ENCODE measurements at regions not wholly inside any gene's neighbourhood (a gene's known extent, or its start where the extent isn't known, plus 50 kb on each side); places are given as distances from the start of the nearest gene placed in this dataset.

DNA sequence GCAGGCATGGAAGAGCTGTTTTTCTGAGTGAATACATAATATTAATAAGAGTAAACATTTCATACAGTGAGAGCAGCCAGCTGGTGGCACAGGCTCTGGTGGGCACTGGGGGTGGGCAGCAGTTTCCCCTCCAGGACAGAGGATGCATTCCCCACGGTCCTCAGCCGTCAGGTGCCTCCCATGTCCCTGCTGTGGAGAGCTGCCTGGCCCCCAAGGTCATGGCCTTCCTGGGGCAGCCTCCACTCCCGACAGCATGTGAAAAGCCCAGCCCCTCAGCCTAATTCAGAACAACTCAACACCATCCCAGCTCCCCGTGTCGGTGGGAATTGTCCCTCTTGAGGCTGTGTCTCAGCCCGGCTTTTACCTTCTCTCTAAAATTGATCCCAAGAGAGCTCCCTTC, 147.4 kb downstream of the GALR1 start:
- TF ChIP-seq ARNTL (CRISPR knock-in tag; IDR thresholded peaks at IDR 0.05; ENCODE audit: borderline replicate concordance, low read depth) (no peak), SNAI2 (CRISPR knock-in tag; IDR thresholded peaks at IDR 0.05) (no peak), ZNF8 (CRISPR knock-in tag; IDR thresholded peaks at IDR 0.05) (no peak), TOX (CRISPR knock-in tag; IDR thresholded peaks at IDR 0.05; ENCODE audit: borderline replicate concordance) (no peak), ZNF70 (CRISPR knock-in tag; IDR thresholded peaks at IDR 0.05) (no peak), CSDC2 (CRISPR knock-in tag; IDR thresholded peaks at IDR 0.05) (no peak), OSR1 (CRISPR knock-in tag; IDR thresholded peaks at IDR 0.05) (no peak), TCF4 (CRISPR knock-in tag; IDR thresholded peaks at IDR 0.05; ENCODE audit: borderline replicate concordance) (no peak), ISL1 (CRISPR knock-in tag; IDR thresholded peaks at IDR 0.05) (no peak), ZFP3 (CRISPR knock-in tag; IDR thresholded peaks at IDR 0.05) (no peak), ZFP30 (CRISPR knock-in tag; IDR thresholded peaks at IDR 0.05) (no peak)
- TF ChIP-seq, protein P1, sequence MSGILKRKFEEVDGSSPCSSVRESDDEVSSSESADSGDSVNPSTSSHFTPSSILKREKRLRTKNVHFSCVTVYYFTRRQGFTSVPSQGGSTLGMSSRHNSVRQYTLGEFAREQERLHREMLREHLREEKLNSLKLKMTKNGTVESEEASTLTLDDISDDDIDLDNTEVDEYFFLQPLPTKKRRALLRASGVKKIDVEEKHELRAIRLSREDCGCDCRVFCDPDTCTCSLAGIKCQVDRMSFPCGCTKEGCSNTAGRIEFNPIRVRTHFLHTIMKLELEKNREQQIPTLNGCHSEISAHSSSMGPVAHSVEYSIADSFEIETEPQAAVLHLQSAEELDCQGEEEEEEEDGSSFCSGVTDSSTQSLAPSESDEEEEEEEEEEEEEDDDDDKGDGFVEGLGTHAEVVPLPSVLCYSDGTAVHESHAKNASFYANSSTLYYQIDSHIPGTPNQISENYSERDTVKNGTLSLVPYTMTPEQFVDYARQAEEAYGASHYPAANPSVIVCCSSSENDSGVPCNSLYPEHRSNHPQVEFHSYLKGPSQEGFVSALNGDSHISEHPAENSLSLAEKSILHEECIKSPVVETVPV (CRISPR knock-in tag; IDR thresholded peaks at IDR 0.05), result no peak
- TF ChIP-seq, protein P2, sequence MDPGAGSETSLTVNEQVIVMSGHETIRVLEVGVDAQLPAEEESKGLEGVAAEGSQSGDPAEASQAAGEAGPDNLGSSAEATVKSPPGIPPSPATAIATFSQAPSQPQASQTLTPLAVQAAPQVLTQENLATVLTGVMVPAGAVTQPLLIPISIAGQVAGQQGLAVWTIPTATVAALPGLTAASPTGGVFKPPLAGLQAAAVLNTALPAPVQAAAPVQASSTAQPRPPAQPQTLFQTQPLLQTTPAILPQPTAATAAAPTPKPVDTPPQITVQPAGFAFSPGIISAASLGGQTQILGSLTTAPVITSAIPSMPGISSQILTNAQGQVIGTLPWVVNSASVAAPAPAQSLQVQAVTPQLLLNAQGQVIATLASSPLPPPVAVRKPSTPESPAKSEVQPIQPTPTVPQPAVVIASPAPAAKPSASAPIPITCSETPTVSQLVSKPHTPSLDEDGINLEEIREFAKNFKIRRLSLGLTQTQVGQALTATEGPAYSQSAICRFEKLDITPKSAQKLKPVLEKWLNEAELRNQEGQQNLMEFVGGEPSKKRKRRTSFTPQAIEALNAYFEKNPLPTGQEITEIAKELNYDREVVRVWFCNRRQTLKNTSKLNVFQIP (CRISPR knock-in tag; IDR thresholded peaks at IDR 0.05; ENCODE audit: borderline replicate concordance, low read depth), result no peak
- TF ChIP-seq, protein P3, sequence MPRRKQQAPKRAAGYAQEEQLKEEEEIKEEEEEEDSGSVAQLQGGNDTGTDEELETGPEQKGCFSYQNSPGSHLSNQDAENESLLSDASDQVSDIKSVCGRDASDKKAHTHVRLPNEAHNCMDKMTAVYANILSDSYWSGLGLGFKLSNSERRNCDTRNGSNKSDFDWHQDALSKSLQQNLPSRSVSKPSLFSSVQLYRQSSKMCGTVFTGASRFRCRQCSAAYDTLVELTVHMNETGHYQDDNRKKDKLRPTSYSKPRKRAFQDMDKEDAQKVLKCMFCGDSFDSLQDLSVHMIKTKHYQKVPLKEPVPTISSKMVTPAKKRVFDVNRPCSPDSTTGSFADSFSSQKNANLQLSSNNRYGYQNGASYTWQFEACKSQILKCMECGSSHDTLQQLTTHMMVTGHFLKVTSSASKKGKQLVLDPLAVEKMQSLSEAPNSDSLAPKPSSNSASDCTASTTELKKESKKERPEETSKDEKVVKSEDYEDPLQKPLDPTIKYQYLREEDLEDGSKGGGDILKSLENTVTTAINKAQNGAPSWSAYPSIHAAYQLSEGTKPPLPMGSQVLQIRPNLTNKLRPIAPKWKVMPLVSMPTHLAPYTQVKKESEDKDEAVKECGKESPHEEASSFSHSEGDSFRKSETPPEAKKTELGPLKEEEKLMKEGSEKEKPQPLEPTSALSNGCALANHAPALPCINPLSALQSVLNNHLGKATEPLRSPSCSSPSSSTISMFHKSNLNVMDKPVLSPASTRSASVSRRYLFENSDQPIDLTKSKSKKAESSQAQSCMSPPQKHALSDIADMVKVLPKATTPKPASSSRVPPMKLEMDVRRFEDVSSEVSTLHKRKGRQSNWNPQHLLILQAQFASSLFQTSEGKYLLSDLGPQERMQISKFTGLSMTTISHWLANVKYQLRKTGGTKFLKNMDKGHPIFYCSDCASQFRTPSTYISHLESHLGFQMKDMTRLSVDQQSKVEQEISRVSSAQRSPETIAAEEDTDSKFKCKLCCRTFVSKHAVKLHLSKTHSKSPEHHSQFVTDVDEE (CRISPR knock-in tag; IDR thresholded peaks at IDR 0.05), result no peak
- TF ChIP-seq, protein P4, sequence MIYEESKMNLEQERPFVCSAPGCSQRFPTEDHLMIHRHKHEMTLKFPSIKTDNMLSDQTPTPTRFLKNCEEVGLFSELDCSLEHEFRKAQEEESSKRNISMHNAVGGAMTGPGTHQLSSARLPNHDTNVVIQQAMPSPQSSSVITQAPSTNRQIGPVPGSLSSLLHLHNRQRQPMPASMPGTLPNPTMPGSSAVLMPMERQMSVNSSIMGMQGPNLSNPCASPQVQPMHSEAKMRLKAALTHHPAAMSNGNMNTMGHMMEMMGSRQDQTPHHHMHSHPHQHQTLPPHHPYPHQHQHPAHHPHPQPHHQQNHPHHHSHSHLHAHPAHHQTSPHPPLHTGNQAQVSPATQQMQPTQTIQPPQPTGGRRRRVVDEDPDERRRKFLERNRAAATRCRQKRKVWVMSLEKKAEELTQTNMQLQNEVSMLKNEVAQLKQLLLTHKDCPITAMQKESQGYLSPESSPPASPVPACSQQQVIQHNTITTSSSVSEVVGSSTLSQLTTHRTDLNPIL (CRISPR knock-in tag; IDR thresholded peaks at IDR 0.05; ENCODE audit: low read depth), result no peak
- no peak for ATAC-seq

DNA sequence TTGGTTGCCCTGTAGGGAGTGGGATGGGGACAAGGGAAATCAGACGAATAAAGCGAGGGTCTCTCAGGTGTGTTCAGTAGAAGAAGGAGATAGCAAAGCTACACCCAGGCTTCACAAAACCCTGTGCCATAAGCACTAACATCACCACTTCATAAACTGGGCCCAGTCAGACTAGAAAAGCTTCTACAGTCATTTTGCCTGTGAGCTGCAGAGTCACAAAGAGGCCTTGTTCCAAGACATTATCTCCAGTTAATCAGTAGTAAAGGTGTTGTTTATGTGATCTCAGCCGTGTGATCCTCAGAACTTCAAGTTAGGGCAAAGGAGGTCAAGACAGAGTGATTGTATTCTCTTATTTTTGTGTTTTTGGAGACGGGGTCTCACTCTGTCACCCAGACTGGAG, 148.0 kb downstream of the GALR1 start:
- no peak for ATAC-seq
- no peak for TF ChIP-seq PPARA (CRISPR knock-in tag; IDR thresholded peaks at IDR 0.05; ENCODE audit: borderline replicate concordance)
- TF ChIP-seq ESRRG (CRISPR knock-in tag; IDR thresholded peaks at IDR 0.05), result no peak
- TF ChIP-seq, protein P4 (CRISPR knock-in tag; IDR thresholded peaks at IDR 0.05; ENCODE audit: low read depth), result no peak
- TF ChIP-seq TOX (CRISPR knock-in tag; IDR thresholded peaks at IDR 0.05; ENCODE audit: borderline replicate concordance), result no peak
- no peak for TF ChIP-seq ISL1 (CRISPR knock-in tag; IDR thresholded peaks at IDR 0.05)
- TF ChIP-seq, protein P3 (CRISPR knock-in tag; IDR thresholded peaks at IDR 0.05), result no peak
- TF ChIP-seq, protein P5, sequence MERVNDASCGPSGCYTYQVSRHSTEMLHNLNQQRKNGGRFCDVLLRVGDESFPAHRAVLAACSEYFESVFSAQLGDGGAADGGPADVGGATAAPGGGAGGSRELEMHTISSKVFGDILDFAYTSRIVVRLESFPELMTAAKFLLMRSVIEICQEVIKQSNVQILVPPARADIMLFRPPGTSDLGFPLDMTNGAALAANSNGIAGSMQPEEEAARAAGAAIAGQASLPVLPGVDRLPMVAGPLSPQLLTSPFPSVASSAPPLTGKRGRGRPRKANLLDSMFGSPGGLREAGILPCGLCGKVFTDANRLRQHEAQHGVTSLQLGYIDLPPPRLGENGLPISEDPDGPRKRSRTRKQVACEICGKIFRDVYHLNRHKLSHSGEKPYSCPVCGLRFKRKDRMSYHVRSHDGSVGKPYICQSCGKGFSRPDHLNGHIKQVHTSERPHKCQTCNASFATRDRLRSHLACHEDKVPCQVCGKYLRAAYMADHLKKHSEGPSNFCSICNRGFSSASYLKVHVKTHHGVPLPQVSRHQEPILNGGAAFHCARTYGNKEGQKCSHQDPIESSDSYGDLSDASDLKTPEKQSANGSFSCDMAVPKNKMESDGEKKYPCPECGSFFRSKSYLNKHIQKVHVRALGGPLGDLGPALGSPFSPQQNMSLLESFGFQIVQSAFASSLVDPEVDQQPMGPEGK (CRISPR knock-in tag; IDR thresholded peaks at IDR 0.05; ENCODE audit: borderline replicate concordance), result no peak
- TF ChIP-seq ZFP3 (CRISPR knock-in tag; IDR thresholded peaks at IDR 0.05), result no peak
- no peak for TF ChIP-seq BACH2 (CRISPR knock-in tag; IDR thresholded peaks at IDR 0.05; ENCODE audit: borderline replicate concordance)
- TF ChIP-seq GLIS3 (CRISPR knock-in tag; IDR thresholded peaks at IDR 0.05), result no peak
- TF ChIP-seq ZNF70 (CRISPR knock-in tag; IDR thresholded peaks at IDR 0.05), result no peak
- TF ChIP-seq CSDC2 (CRISPR knock-in tag; IDR thresholded peaks at IDR 0.05), result no peak
- no peak for TF ChIP-seq SNAI2 (CRISPR knock-in tag; IDR thresholded peaks at IDR 0.05)
- TF ChIP-seq ZFP30 (CRISPR knock-in tag; IDR thresholded peaks at IDR 0.05), result no peak
- TF ChIP-seq ZNF8 (CRISPR knock-in tag; IDR thresholded peaks at IDR 0.05), result no peak
- TF ChIP-seq RARB (CRISPR knock-in tag; IDR thresholded peaks at IDR 0.05), result no peak
- no peak for TF ChIP-seq ZNF565 (CRISPR knock-in tag; conservative IDR thresholded peaks at IDR 0.05; ENCODE audit: low read depth)
- TF ChIP-seq, protein P1 (CRISPR knock-in tag; IDR thresholded peaks at IDR 0.05), result no peak
- TF ChIP-seq, protein P2 (CRISPR knock-in tag; IDR thresholded peaks at IDR 0.05; ENCODE audit: borderline replicate concordance, low read depth), result no peak
